GM12878 (cell line): ENCODE measurements at regions not wholly inside any gene's neighbourhood (a gene's known extent, or its start where the extent isn't known, plus 50 kb on each side); places are given as distances from the start of the nearest gene placed in this dataset.

Source experiments
- ATAC-seq: fragments of 200-7000 bp; cut with Tn5 transposase; 3 replicates; pipeline ENCODE4 v1.9.1; 2020; ENCODE audit warnings: mild to moderate bottlenecking, moderate library complexity
- BruUV-seq: library from RNA; stranded (reverse); fragments of 400-500 nt; replicated peaks from 2 replicates; lab custom pipeline; 2021; lab: Mats Ljungman, UMichigan
- CTCF ChIA-PET: fragments of 300-600 bp; sonication (Branson Sonifier 250); formaldehyde crosslinking; extraction: SDS; loops from one replicate; lab custom pipeline; 2021; ENCODE audit warnings: inconsistent platforms; lab: Yijun Ruan, JAX
- POLR2A ChIA-PET: fragments of 350-600 bp; formaldehyde crosslinking; extraction: SDS; loops from one replicate; lab custom pipeline; 2021; ENCODE audit warnings: inconsistent platforms; lab: Charles Lee
- RAD21 ChIA-PET: fragments of 300-600 bp; sonication (Branson Sonifier 250); formaldehyde crosslinking; loops from one replicate; lab custom pipeline; 2023; ENCODE audit warnings: antibody characterized with exemption; ENCODE audit not compliant: unreplicated experiment; lab: Charles Lee
- SMC1A ChIA-PET: fragments of 300-600 bp; sonication (Branson Sonifier 250); formaldehyde crosslinking; loops from one replicate; lab custom pipeline; 2023; ENCODE audit not compliant: unreplicated experiment, uncharacterized antibody; lab: Charles Lee
- DNase-seq: peaks from one replicate; pipeline ENCODE4 v3.0.0-alpha.2; 2011; ENCODE audit warnings: low read depth, low spot score
- FAIRE-seq: peaks from 3 replicates; lab custom pipeline; 2011; peaks lifted over from hg19 to GRCh38; lab: Jason Lieb, UNC
- H2AFZ ChIP-seq: 2 replicates; pipeline ENCODE4 v1.6.0; 2011; ENCODE audit warnings: low read depth, low read length, control low read depth; ENCODE audit not compliant: control insufficient read depth
- H3K27ac ChIP-seq: 2 replicates; pipeline ENCODE4 v1.5.1; 2011; ENCODE audit warnings: control low read depth; ENCODE audit not compliant: control insufficient read depth, insufficient read depth
- H3K27me3 ChIP-seq, 2 experiments: replicated peaks in 1 of 2; 2 replicates each; pipeline versions ENCODE4 v1.6.0 to v1.6.1; 2011; ENCODE audit warnings: low read length in 1 of 2; ENCODE audit not compliant: control insufficient read depth in 2 of 2, insufficient read depth in 2 of 2
- H3K36me3 ChIP-seq, 2 experiments: 2 replicates each; pipeline ENCODE4 v1.5.1; 2011; ENCODE audit warnings: low read length in 1 of 2; ENCODE audit not compliant: control insufficient read depth in 2 of 2, insufficient read depth in 2 of 2
- H3K4me1 ChIP-seq: 2 replicates; pipeline ENCODE4 v1.6.1; 2011; ENCODE audit warnings: mild to moderate bottlenecking, low read length, moderate library complexity, mixed read lengths; ENCODE audit not compliant: control insufficient read depth, insufficient read depth
- H3K4me2 ChIP-seq: 2 replicates; pipeline ENCODE4 v1.6.0; 2011; ENCODE audit warnings: control low read depth; ENCODE audit not compliant: control insufficient read depth, insufficient read depth
- H3K4me3 ChIP-seq: fragments of 200-600 bp; sonication (generic); 2 replicates; pipeline ENCODE4 v1.5.1; 2016
- H3K79me2 ChIP-seq: 2 replicates; pipeline ENCODE4 v1.6.0; 2011; ENCODE audit warnings: low read length; ENCODE audit not compliant: control insufficient read depth, insufficient read depth
- H3K9ac ChIP-seq: 2 replicates; pipeline ENCODE4 v1.8.0; 2011; ENCODE audit warnings: low read length, control low read depth, mixed read lengths; ENCODE audit not compliant: control insufficient read depth, insufficient read depth
- H3K9me3 ChIP-seq: replicated peaks from 3 replicates; pipeline ENCODE4 v1.5.1; 2011; ENCODE audit warnings: mild to moderate bottlenecking, low read length; ENCODE audit not compliant: control insufficient read depth, insufficient read depth
- H4K20me1 ChIP-seq: 2 replicates; pipeline ENCODE4 v1.6.0; 2011; ENCODE audit not compliant: control insufficient read depth, insufficient read depth
- CEBPB ChIP-seq, 2 experiments: fragments of 150-350 bp in 1 of 2; IDR thresholded peaks; 2 replicates each; pipeline ENCODE4 v1.6.1; 2012 to 2014; ENCODE audit warnings: low read depth in 2 of 2, low read length in 2 of 2, borderline replicate concordance in 1 of 2, inconsistent platforms in 1 of 2
- MXI1 ChIP-seq: fragments of 150-350 bp; IDR thresholded peaks from 2 replicates; pipeline ENCODE4 v1.6.1; 2011; ENCODE audit warnings: low read depth, mild to moderate bottlenecking, inconsistent platforms, low read length, improper control_type of control experiment
- SP1 ChIP-seq: IDR thresholded peaks from one replicate; pipeline ENCODE4 v1.6.1; 2011; ENCODE audit warnings: low read depth, low read length
- SRF ChIP-seq, 2 experiments: IDR thresholded peaks; 2 replicates each; pipeline ENCODE4 v1.6.1; 2011; ENCODE audit warnings: low read depth in 2 of 2, low read length in 2 of 2, mild to moderate bottlenecking in 1 of 2, moderate library complexity in 1 of 2
- STAT3 ChIP-seq: IDR thresholded peaks from 2 replicates; pipeline ENCODE4 v1.6.1; 2011; ENCODE audit warnings: low read depth, low read length, improper control_type of control experiment
- ZNF622 ChIP-seq: fragments of 450-650 bp; IDR thresholded peaks from 2 replicates; pipeline ENCODE4 v1.6.1; 2017; ENCODE audit warnings: mild to moderate bottlenecking, inconsistent platforms
- WGBS: methylation state at CpG from one replicate; pipeline ENCODE4 v1.1.6; 2016; ENCODE audit warnings: low lambda C conversion rate; ENCODE audit not compliant: insufficient replicate concordance, insufficient coverage; ENCODE audit errors: missing lambda C conversion rate; 5-methylcytosine and 5-hydroxymethylcytosine counted together
- in situ Hi-C: fragments of 300-500 bp; cut with MboI; formaldehyde crosslinking; loops from 9 replicates; pipeline ENCODE4 v1.14.3; 2018; ENCODE audit warnings: mixed read lengths
- intact Hi-C: fragments of 100-400 bp; cut with micrococcal nuclease; formaldehyde crosslinking; loops from one replicate; pipeline ENCODE4 v1.14.2; 2022; ENCODE audit not compliant: unreplicated experiment
- TF ChIP-seq, protein P1 (sequence below): IDR thresholded peaks from 2 replicates; pipeline ENCODE4 v1.6.1; 2012; ENCODE audit warnings: low read depth, low read length, improper control_type of control experiment
- TF ChIP-seq, protein P2 (sequence below): IDR thresholded peaks from 2 replicates; pipeline ENCODE4 v1.6.1; 2011; ENCODE audit warnings: low read depth, low read length, improper control_type of control experiment, borderline replicate concordance

DNA sequence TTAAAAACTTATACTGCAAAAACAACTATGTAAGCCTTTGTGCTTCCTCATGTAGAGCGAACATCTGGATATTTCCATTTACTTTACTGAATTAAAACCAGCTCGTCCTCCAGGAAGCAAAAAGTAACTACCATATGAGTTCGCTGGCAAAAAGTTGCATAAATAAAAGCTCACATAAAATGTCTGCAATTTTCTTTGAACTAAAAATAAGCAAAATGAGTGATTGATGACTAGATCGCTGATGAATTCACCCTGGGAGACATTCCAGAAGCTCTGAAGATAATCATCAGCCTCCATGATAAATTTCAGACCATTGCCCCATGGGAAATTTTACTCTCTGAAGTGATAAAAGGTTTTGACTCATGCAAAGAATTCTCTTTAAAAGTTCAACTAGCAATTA is 67.3 kb upstream of the SACS start:
- no peak overlapping the region for H3K4me2 ChIP-seq
- WGBS = 26% methylated on average over 4 of the region's 4 CpGs
- H3K27ac ChIP-seq = no peak overlapping the region
- CTCF ChIA-PET = interaction anchor here (1.3 kb wide), 1 partner anchor 208 kb away, joined by 5 read pairs; no protein-coding TSS in a partner anchor
- H3K4me1 ChIP-seq = no peaks in the 10 kb centered on the region
- no peak for DNase-seq
- H3K79me2 ChIP-seq = no peaks in the 10 kb centered on the region
- no peaks in the 10 kb centered on the region for H3K36me3 ChIP-seq
- no peak for ATAC-seq
- RAD21 ChIA-PET = no interaction called here
- H2AFZ ChIP-seq = no peak overlapping the region
- TF ChIP-seq CEBPB (IDR thresholded peaks at IDR 0.05; ENCODE audit: borderline replicate concordance in 1 of 2, low read depth in 2 of 2, low read length in 2 of 2) = no peak
- no peak for TF ChIP-seq SRF (IDR thresholded peaks at IDR 0.05; ENCODE audit: low read depth in 2 of 2, low read length in 2 of 2)
- TF ChIP-seq, protein P1, sequence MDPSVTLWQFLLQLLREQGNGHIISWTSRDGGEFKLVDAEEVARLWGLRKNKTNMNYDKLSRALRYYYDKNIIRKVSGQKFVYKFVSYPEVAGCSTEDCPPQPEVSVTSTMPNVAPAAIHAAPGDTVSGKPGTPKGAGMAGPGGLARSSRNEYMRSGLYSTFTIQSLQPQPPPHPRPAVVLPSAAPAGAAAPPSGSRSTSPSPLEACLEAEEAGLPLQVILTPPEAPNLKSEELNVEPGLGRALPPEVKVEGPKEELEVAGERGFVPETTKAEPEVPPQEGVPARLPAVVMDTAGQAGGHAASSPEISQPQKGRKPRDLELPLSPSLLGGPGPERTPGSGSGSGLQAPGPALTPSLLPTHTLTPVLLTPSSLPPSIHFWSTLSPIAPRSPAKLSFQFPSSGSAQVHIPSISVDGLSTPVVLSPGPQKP = no peak
- TF ChIP-seq MXI1 = no peak
- no peak for TF ChIP-seq SP1
- TF ChIP-seq ZNF622 = no peak
- TF ChIP-seq STAT3 = no peak
- TF ChIP-seq, protein P2, sequence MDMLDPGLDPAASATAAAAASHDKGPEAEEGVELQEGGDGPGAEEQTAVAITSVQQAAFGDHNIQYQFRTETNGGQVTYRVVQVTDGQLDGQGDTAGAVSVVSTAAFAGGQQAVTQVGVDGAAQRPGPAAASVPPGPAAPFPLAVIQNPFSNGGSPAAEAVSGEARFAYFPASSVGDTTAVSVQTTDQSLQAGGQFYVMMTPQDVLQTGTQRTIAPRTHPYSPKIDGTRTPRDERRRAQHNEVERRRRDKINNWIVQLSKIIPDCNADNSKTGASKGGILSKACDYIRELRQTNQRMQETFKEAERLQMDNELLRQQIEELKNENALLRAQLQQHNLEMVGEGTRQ = no peak
- TF ChIP-seq, all 136 proteins: peak for 0
- Histone ChIP-seq H3K4me3 (no peak overlapping the region), H3K9ac (no peak overlapping the region), H3K9me3 (no peaks in the 10 kb centered on the region), H3K27me3 (no peaks in the 10 kb centered on the region), H4K20me1 (no peaks in the 10 kb centered on the region)
- in situ Hi-C loops = no loop called here
- no peak for FAIRE-seq
- intact Hi-C loops = no loop called here
- BruUV-seq = no TSS peak
- ChIA-PET SMC1A (no interaction called here), POLR2A (no interaction called here)
